ENCODE measurements at regions not wholly inside any gene's neighbourhood (a gene's known extent, or its start where the extent isn't known, plus 50 kb on each side); places are given as distances from the start of the nearest gene placed in this dataset.

GRCh38 chr9:618478-618877, 223.0 kb upstream of the DMRT1 start:
- Histone ChIP-seq H3K4me2 (no peak overlapping the region), H3K9me3 (no peaks in the 10 kb centered on the region)

More at GRCh38 chr9:618478-618877, 223.0 kb upstream of the DMRT1 start:
- H3K4me3 ChIP-seq (ENCODE audit: low read depth in 2 of 2, low read length in 1 of 2): no peak overlapping the region
- no peaks in the 10 kb centered on the region for H4K20me1 ChIP-seq (ENCODE audit: insufficient read depth)
- no peaks in the 10 kb centered on the region for H3F3A ChIP-seq (replicated peaks; ENCODE audit: insufficient read depth)
- ChIA-PET CTCF (no interaction called here), POLR2A (no interaction called here)
- no peak overlapping the region for H3K9ac ChIP-seq
- H3K9me2 ChIP-seq: no peaks in the 10 kb centered on the region
- WGBS (ENCODE audit: low lambda C conversion rate): 31% methylated on average over 5 of the region's 5 CpGs
- H3K4me1 ChIP-seq (ENCODE audit: control insufficient read depth in 1 of 2, insufficient read depth in 2 of 2, low read depth in 1 of 2, low read length in 1 of 2): no peaks in the 10 kb centered on the region
- no peak for TF ChIP-seq CTCF (IDR thresholded peaks at IDR 0.05)
- no peak for TF ChIP-seq FOXM1 (IDR thresholded peaks at IDR 0.05; ENCODE audit: low read depth)
- TF ChIP-seq JUND (IDR thresholded peaks at IDR 0.05): no peak
- no peak for TF ChIP-seq EZH2phosphoT487 (IDR thresholded peaks at IDR 0.05; ENCODE audit: borderline replicate concordance, low read depth)
- TF ChIP-seq MXI1 (IDR thresholded peaks at IDR 0.05; ENCODE audit: low read depth, low read length): no peak
- TF ChIP-seq RXRA (IDR thresholded peaks at IDR 0.05; ENCODE audit: borderline replicate concordance, low read depth): no peak
- no peak for TF ChIP-seq GATA2 (CRISPR knock-in tag; IDR thresholded peaks at IDR 0.05)
- no peak for TF ChIP-seq SMC3 (IDR thresholded peaks at IDR 0.05; ENCODE audit: low read depth, low read length)
- no peak for TF ChIP-seq ELF1 (IDR thresholded peaks at IDR 0.05)
- TF ChIP-seq TEAD4 (IDR thresholded peaks at IDR 0.05; ENCODE audit: borderline replicate concordance, insufficient read depth): no peak
- no peak for TF ChIP-seq POLR2AphosphoS5 (IDR thresholded peaks at IDR 0.05; ENCODE audit: low read depth, low read length)
- TF ChIP-seq GABPA (IDR thresholded peaks at IDR 0.05; ENCODE audit: low read depth): no peak
- TF ChIP-seq NRF1 (IDR thresholded peaks at IDR 0.05; ENCODE audit: low read depth, low read length): no peak
- TF ChIP-seq ZBTB33 (IDR thresholded peaks at IDR 0.05; ENCODE audit: borderline replicate concordance, low read depth): no peak
- TF ChIP-seq USF2 (IDR thresholded peaks at IDR 0.05; ENCODE audit: borderline replicate concordance, low read depth, low read length): no peak
- TF ChIP-seq MEF2A (IDR thresholded peaks at IDR 0.05; ENCODE audit: borderline replicate concordance, low read depth): no peak
- TF ChIP-seq SIN3A (IDR thresholded peaks at IDR 0.05; ENCODE audit: borderline replicate concordance, low read depth, low read length): no peak
- TF ChIP-seq EP300 (IDR thresholded peaks at IDR 0.05; ENCODE audit: borderline replicate concordance in 1 of 2, low read depth in 1 of 2, low read length in 1 of 2): no peak
- TF ChIP-seq USF1 (IDR thresholded peaks at IDR 0.05; ENCODE audit: borderline replicate concordance, low read depth): no peak
- no peak for DNase-seq
- H3K79me2 ChIP-seq (ENCODE audit: insufficient read depth): no peaks in the 10 kb centered on the region
- peaks cover 58% of the 10 kb centered on the region for H3K27me3 ChIP-seq (ENCODE audit: insufficient read depth)
- no peaks in the 10 kb centered on the region for H3K36me3 ChIP-seq (replicated peaks in 1 of 2; ENCODE audit: control insufficient read depth in 1 of 2, insufficient read depth in 2 of 2, low read length in 1 of 2)
- no peak overlapping the region for H2AFZ ChIP-seq (ENCODE audit: low read depth)
- no peak overlapping the region for H3K27ac ChIP-seq (ENCODE audit: low read depth in 2 of 2, low read length in 1 of 2)

Measured in SK-N-SH (cell line).